ENCODE measurements at regions not wholly inside any gene's neighbourhood (a gene's known extent, or its start where the extent isn't known, plus 50 kb on each side); places are given as distances from the start of the nearest gene placed in this dataset.
"Not testable (repeated sequence)": the region's sequence is repeated elsewhere in the genome, so short reads cannot be mapped to it uniquely, and the experiment has no call there.

DNA sequence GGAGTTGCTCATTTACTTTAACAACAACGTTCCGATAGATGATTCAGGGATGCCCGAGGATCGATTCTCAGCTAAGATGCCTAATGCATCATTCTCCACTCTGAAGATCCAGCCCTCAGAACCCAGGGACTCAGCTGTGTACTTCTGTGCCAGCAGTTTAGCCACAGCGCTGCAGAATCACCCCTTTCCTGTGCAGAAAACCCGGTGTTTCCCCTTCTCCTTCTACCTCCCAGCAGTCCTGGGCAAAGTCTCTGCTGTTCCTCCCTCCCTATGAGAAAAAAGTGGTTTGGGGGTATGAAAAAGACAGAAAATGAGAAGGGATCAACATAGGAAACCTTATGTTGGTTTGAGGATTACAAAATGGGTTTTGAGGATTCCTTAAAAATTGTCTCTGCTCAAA is 188.5 kb upstream of the PRSS1 start:
- FAIRE-seq; BruUV-seq (replicated peaks); H3K9me3 ChIP-seq (ENCODE audit: low read length); POLR2A ChIA-PET; ATAC-seq; H3K9ac ChIP-seq (ENCODE audit: insufficient read depth, low read depth, low read length); H3K4me1 ChIP-seq (ENCODE audit: insufficient read depth, low read length); H3K36me3 ChIP-seq (replicated peaks in 1 of 2; ENCODE audit: control insufficient read depth in 1 of 2, insufficient read depth in 2 of 2, low read length in 2 of 2); in situ Hi-C loops (cut with HindIII; ENCODE audit: extremely low pct_ligation_motif_present, low pct_unique_long_range_greater_than_20kb); H3K4me3 ChIP-seq (replicated peaks in 1 of 3; ENCODE audit: insufficient read depth in 1 of 3, low read depth in 2 of 3, low read length in 3 of 3); H2AFZ ChIP-seq (ENCODE audit: low read length); DNase-seq (ENCODE audit: low spot score); intact Hi-C loops (cut with micrococcal nuclease; ENCODE audit: unreplicated experiment); H3K4me2 ChIP-seq (ENCODE audit: low read depth, low read length); H4K20me1 ChIP-seq (ENCODE audit: insufficient read depth, low read length); H3K27ac ChIP-seq (ENCODE audit: extremely low read length, insufficient read depth, low read length); H3K79me2 ChIP-seq (ENCODE audit: insufficient read depth, low read length); CTCF ChIA-PET (ENCODE audit: low intra/inter-chr PET ratio, low total read pairs): not testable (repeated sequence)
- WGBS (ENCODE audit: low lambda C conversion rate): 0% methylated on average over 4 of the region's 6 CpGs
- peaks cover under 1 to 11% of the 10 kb centered on the region in 2 experiments; a peak in 2 of 5 replicates for H3K27me3 ChIP-seq (ENCODE audit: control insufficient read depth in 1 of 2, insufficient read depth in 2 of 2, low read length in 2 of 2)

GRCh38 chr7:142560166-142560565 is 189.1 kb upstream of the PRSS1 start:
- BruUV-seq (replicated peaks): no TSS peak
- POLR2A ChIA-PET: no interaction called here

More at GRCh38 chr7:142560166-142560565, 189.1 kb upstream of the PRSS1 start:
- Histone ChIP-seq H3K79me2 (ENCODE audit: insufficient read depth, low read length) (no peaks in the 10 kb centered on the region), H3K9me3 (ENCODE audit: low read length) (no peaks in the 10 kb centered on the region), H3K4me1 (ENCODE audit: insufficient read depth, low read length) (no peaks in the 10 kb centered on the region), H3K9ac (ENCODE audit: insufficient read depth, low read depth, low read length) (no peak overlapping the region), H3K36me3 (replicated peaks in 1 of 2; ENCODE audit: control insufficient read depth in 1 of 2, insufficient read depth in 2 of 2, low read length in 2 of 2) (no peaks in the 10 kb centered on the region), H3K4me2 (ENCODE audit: low read depth, low read length) (no peak overlapping the region), H3K27ac (ENCODE audit: extremely low read length, insufficient read depth, low read length) (no peak overlapping the region), H3K27me3 (ENCODE audit: control insufficient read depth in 1 of 2, insufficient read depth in 2 of 2, low read length in 2 of 2) (peaks cover 0 to 11% of the 10 kb centered on the region in 2 experiments; a peak in 2 of 5 replicates), H3K4me3 (replicated peaks in 1 of 3; ENCODE audit: insufficient read depth in 1 of 3, low read depth in 2 of 3, low read length in 3 of 3) (no peak overlapping the region), H2AFZ (ENCODE audit: low read length) (no peak overlapping the region), H4K20me1 (ENCODE audit: insufficient read depth, low read length) (no peaks in the 10 kb centered on the region)
- WGBS (ENCODE audit: low lambda C conversion rate): 27% methylated on average over 2 of the region's 2 CpGs
- ATAC-seq (no peak), FAIRE-seq (no peak), DNase-seq (ENCODE audit: low spot score) (no peak)
- in situ Hi-C loops (cut with HindIII; ENCODE audit: extremely low pct_ligation_motif_present, low pct_unique_long_range_greater_than_20kb): no loop called here
- TF ChIP-seq SOX13 (IDR thresholded peaks at IDR 0.05) (no peak), SOX13 (CRISPR knock-in tag; conservative IDR thresholded peaks at IDR 0.05 in 1 of 2, IDR thresholded peaks at IDR 0.05 in 1 of 2) (no peak)
- TF ChIP-seq, protein P1, sequence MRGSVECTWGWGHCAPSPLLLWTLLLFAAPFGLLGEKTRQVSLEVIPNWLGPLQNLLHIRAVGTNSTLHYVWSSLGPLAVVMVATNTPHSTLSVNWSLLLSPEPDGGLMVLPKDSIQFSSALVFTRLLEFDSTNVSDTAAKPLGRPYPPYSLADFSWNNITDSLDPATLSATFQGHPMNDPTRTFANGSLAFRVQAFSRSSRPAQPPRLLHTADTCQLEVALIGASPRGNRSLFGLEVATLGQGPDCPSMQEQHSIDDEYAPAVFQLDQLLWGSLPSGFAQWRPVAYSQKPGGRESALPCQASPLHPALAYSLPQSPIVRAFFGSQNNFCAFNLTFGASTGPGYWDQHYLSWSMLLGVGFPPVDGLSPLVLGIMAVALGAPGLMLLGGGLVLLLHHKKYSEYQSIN (CRISPR knock-in tag; IDR thresholded peaks at IDR 0.05; ENCODE audit: borderline replicate concordance): no peak
- CTCF ChIA-PET (ENCODE audit: low intra/inter-chr PET ratio, low total read pairs): no interaction called here
- intact Hi-C loops (cut with micrococcal nuclease; ENCODE audit: unreplicated experiment): no loop called here
